Stimulated activated CD4-positive, alpha-beta T cell treated with anti-CD3 and anti-CD28 coated beads, Interleukin-4, amount 100 ng/mL, for 1 hour (primary cell): ENCODE measurements at regions not wholly inside any gene's neighbourhood (a gene's known extent, or its start where the extent isn't known, plus 50 kb on each side); places are given as distances from the start of the nearest gene placed in this dataset.

ENCODE experiments used
- DNase-seq: peaks from one replicate; pipeline ENCODE4 v3.0.0-alpha.2; 2020

DNA sequence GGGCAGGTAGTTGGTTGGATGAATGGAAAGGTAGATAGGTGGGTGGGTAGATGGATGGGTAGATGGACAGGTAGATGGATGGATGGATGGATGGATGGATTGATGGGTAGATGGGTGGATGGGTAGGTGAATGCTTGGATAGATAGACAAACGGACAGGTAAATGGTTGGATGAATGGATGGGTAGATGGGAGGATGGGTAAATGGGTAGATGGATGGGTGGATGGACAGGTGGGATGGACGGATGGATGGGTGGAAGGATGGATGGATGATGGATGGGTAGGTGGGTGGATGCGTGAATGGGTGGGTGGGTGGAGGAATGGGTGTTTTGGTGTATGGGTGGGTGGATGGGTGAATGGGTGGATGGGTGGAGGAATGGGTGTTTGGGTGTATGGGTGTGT is 50.1 kb upstream of the ASAP2 start:
- no peak for DNase-seq

GRCh38 chr2:9154061-9154460 is 52.6 kb upstream of the ASAP2 start:
- DNase-seq = no peak

- DNase-seq = no peak
Measured at GRCh38 chr2:9153643-9153980, 53.0 kb upstream of the ASAP2 start.

DNA sequence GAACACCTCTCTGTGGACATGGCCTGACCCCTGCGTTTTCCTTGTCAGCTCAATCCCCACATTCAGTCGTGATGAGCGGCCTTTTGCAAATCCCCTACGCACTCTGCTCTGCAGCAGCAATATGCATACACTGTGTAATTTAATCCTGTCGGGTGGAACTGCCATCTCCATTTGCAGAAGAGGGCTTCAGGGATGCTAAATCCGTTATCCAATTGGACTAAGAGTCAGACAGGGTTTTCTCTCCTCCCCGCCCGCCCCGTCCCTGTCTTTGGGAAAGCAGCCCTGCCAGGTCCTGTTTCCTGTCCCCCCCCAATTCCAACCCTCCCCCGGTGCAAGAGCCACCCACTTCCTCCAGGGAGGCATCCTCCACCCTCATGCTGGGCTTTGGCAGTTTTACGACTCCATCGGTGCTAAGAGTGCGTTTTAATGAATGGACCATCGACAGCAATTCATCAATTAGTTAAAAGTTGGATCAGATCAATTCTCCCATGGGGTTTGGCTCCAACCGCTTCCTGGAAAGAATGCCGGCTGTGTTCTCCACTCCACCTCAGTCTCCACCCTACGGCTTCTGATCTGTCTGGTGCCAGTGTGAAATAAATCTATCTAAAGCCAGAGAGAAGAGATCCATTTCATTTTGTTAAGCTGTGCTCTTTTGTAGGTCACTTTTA is 53.5 kb upstream of the ASAP2 start:
- DNase-seq = no peak

DNA sequence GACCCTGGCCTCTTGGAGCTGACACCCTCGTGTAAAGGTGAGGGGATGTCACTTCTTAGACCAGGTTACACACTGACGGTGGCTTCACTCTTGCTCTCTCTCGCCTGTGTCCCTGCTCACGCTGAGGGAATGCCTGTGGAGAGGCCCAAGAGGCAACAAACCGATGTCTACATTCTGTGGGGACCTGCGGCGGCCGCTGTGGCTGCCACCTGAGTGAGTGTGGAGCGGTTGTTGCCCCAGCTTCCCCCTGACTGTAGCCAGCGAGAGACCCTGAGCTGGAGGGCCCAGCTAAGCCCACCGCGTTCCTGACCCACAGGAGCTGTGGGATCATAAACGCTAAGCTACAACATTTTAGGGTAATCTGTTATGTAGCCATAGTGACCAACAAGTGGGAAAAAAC is 55.7 kb upstream of the ASAP2 start:
- no peak for DNase-seq

GRCh38 chr2:9150568-9150900 is 56.1 kb upstream of the ASAP2 start:
- no peak for DNase-seq

DNA sequence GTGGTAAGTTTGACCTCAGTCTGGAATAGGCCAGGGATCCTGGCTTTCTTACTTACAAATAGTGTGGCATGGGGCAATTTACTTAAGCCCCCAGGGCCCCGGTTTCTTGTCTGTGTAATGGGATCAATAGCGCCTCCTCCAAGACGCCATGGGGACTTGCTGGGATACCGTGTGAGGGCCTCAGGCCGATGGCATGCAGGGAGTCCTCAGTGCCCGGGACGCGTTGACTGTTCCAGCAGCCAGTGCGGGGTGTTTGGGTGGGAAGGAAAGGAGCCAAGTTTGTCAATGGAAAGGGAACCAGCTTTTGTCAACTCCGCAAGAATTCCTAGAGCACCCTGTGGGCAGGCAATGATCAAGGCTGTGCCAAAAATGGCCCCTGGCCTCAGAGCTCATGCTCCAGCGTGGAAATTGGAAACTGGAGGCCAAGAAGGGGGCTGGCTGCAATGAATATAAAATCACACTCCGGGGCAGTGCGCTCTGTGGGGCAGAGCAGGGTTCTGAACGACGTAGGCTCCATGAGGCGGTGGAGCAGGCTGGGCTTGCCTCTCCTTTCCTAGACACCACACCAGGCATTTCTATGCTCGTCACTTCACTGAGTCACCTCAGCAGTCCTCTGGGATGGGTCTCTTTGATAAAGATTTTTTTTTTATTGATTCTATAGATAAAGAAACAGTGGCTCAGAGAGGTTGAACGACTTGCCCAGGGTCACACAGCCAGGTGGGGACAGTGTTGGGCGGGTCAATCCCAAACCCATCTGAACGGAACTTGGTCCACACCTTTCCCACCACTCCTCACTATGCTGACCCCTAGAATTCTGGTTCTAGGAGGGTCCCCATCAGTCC is 56.7 kb upstream of the ASAP2 start:
- no peak for DNase-seq

GRCh38 chr2:9149388-9149660 is 57.3 kb upstream of the ASAP2 start:
- DNase-seq = no peak

DNA sequence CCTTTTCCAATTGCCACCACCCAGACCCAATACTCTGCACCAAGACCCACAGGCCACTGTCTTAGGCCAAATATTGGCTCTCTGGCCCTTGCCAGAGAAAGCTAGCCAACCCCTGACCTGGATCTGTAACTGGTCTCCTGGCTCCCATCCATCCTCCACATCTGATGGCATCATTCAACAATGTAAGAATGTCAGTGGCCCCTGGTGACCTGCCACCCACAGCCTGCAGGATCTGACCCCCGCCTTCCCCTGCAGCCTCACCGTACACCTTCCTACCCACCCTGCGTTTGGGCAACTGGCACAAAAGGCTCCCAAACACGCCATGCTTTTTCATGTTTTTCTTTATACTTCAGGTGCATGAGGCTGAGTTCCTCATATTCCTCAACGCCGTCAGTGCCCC is 60.0 kb upstream of the ASAP2 start:
- no peak for DNase-seq

DNA sequence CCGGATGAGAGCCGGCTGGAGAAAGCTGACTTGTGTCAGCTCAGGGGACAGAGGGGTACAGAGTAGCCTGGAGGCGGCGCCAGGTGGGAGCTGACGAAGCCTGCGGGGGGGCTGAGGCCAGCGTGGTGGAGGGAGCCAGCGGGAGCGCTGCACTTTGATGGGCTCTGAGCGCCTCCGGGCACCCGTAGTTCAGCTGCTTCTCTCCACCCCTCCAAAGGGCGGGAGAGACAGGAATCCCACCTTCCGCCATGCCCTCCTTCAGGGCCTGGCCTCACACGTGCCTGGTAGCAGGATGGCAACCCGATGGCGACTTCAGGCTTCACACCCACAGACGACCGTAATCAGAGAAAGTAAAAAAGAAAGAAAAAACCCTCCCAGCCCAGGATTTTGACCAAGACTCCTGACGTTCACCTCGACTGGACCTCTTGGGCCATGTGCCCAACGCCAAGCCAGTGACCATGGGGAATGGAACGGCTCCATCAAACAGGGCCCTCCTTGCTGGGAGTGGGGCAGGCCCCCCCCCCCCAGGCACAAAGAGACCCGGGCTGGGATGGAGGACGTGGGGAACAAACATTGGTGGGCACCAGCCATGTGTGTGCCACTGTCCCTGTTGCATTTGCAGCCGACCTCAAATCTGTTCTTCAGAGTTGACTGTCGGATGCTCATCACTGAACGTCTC is 60.7 kb upstream of the ASAP2 start:
- no peak for DNase-seq

DNA sequence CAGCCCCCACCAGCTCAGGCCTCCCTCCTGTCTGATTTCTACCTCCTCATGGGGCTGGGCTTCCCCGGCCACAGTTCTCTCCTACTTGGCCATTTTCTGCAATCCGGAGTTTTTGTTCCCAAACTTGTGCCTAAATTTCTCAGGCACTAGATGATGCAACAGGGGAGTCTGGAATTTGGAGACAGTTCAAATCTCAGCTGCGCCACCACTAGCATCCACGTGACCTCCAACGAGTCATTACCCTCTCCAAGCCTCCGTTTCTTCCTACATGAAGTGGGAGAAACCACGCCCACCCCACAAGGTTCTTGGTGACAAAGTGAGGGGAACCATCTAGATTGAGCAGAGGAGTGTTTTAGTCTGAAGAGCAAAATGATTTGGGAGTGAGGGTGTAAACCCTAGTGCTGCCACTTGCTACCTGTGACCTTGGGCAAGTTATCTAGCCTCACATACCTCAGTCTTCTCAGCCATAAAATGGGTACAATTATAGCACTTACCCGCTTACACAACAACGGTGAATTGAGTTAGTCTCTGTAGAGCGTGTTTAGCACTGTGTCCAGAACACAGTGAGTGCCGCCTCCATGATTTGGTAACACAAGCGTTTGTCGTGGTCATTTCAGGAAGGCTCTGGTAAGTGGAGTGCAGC is 61.4 kb upstream of the ASAP2 start:
- DNase-seq = no peak

DNA sequence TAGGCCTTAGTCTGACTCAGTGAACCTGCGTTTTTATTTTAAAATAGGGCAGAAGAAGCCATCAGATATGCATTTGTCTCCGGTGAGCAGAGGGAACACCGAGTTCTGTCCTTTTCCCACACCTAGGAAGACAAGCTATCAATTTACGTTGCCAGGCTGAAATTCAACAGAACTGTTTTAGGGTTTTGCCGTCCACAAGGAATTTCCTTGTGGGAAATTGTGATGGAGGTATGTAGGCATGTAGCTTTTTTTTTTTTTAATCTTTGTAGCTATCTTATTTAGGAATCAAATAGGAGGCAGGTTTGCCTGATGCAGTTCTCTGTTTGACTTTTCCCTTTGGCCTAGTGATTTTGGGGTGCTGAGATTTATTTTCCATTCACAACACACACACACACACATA is 62.0 kb upstream of the ASAP2 start:
- no peak for DNase-seq

- no peak for DNase-seq
Measured at GRCh38 chr2:9144046-9144445, 62.6 kb upstream of the ASAP2 start.

DNA sequence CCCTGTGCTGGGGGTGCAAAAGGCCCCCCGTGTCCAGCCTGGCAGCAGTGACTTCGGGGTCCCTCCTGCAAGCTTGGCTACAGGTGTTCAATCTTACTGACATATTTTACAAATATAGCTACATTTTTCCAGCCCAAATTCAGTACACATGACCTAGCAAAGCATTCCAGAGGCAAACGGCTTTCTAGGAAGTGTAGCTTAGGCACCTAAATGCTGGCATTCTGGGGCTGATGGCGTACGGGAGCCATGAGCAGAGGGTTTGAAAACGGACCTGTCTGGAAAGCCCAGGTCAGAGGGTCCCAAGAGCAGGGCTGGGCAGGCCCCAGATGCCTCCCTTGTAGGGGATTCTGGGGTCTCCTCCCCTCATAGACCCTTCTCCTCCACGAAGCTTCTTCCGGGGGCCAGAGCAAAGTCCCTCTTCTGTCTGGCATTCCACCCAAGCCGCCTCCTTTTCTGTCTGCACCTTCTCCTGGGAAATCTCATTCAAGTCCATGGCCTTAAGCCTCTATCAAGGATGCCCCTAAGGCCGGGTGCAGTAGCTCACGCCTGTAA is 63.3 kb upstream of the ASAP2 start:
- no peak for DNase-seq

DNA sequence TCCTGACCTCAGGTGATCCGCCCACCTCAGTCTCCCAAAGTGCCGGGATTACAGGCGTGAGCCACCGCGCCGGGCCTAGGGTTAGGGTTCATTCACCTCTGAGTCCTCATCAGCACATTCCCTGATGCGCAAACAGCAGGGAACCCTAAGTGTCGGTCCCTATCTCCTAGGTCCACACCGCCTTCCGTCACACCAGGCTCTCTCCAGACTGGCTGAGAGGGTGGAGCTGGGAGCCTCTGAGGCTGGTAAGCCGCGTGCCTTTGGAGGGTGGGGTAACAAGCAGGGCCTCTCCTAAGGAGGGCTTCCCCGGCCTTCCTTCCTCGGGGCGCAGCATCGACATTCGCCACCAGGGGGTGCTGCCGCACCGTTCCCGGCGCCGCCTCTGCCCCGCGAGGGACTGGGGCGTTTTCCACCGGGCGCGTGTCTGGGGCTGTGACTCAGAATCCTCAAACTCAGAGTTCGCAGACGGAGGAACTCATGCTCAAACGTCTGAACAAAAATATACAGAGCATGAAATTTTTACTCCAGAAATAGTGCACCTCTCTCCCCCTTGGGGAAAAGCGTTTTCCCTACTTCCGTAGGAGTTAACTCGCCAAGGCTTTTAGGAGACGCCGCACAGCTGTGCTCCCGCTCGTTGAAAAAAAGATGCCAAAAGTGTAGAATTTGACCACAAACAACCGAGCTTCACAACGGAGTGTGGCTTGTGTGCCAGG is 63.9 kb upstream of the ASAP2 start:
- DNase-seq = peak; percentile 88

GRCh38 chr2:9141706-9142460 is 64.7 kb upstream of the ASAP2 start:
- DNase-seq = no peak

DNA sequence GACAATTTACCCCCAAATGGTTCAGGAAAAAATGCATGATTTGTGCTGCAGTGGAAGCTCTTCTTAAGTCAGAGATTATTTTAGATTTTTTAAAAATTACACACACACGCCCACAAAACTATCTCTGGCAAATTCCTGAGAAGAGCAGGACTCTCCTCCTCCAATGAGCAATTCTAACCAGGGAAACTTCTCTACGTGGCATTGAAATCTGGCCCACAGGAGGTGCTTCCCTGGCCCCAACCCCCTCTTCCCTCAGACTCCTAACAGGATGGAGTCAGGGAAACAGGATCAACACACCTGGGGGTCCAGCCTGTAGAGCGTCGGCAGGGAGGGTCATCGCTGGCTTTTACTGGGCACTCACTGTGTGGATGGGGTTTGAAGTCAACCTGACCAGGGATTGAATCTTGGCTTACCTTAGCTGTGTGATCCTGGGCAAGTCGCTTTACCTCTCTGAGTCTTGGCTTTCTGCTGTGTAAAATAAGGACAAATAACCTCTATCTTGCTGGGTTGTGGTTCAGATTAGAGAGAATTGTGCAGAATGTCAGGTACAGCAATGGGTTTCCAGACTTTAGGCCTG is 65.4 kb upstream of the ASAP2 start:
- DNase-seq = no peak

DNA sequence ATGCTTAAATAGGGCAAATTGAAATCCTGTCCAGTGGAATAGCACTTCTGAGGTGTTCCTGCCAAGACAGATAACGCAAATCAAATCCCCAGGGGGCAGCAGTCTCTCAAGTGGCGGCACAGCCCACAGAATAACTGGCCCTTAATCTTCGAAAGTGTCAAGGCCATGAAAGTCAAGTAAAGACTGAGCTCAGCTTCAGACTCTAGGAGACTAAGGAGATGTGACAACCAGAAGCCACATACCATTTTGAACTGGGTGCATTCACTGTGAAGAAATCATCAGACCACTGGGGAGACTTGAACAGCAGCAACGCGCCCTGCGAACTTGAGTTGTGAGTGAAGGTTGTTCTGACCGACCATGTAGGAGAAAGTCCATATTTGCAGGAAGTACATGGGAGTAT is 66.0 kb upstream of the ASAP2 start:
- DNase-seq = no peak

DNA sequence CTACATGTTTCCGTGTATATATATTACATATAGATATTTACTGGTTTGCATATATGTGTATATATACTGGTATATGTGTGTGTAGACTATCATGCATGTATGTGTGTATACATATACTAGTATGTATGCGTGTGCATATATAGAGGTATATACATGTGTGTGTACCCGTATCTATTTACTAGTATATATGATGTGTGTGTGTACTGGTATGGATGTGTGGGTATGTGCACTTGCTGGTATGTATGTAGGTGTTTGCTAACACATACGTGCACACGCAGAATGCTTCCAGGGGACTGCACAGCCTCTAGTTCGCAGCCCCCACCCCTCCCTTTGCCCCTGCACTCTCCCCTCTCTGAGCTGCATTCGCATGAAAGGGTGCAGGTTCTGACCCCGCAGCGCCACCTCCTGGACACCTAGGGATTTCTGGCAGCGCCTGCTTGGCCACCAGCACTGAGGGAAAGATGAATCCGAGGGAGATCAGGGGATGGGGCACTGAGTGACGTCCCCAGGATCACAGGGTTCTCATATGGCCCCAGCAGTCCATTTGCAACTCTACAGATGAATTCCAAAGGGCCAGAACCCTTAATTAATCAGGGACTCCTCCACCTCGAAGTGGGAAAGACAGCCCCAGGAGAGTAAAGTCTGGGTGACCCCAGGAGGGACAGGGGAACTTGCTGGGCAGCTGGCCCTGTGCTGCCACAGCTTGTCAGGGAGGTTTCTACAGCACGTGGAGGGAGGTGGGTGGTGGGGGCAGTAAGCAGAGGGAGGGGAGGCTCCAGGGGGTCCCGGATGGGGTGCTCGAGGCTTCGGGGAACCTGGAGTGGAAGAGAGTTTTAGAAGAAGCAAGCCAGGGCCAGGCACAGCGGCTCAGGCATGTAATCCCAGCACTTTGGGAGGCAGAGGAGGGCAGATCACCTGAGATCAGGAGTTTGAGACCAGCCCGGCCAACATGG is 66.8 kb upstream of the ASAP2 start:
- DNase-seq = peak; percentile 72

DNA sequence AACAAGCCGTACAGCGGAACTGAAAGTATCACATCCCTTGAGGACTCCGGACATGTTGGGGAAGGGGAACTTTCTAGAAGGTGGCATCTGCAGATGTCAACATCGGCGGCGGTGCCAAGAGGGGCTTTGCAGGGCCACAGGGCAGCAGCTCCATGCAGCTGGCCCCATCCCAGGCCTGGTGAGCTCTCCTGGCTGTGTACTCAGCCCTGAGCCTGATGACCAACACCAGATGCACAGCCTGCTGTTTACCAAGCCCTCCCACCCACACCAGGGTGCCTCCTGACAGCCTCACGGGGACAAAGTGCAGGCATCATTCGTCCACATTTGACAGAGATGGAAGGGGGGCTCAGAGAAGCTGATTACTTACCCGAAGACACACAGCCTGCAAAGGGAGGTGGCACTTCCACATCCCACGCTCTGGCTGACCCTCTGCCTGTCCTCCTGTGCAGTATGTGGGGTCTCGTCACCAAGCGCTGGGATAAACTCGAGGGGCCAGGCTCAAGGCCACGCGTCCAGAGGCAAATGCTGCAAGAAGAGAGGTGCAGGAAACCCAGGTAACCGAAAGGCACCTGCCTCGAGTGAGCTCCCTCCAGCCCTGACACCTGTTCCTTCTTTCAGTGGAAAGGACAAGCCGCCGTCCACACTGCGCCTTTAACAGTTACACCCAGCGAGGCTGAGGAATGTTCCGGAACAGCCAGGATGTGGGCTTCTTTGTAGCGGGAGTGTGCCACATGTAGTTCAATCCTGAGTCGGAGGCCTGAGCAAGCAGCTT is 69.0 kb upstream of the ASAP2 start:
- no peak for DNase-seq
